ENCODE measurements at regions not wholly inside any gene's neighbourhood (a gene's known extent, or its start where the extent isn't known, plus 50 kb on each side); places are given as distances from the start of the nearest gene placed in this dataset.

DNA sequence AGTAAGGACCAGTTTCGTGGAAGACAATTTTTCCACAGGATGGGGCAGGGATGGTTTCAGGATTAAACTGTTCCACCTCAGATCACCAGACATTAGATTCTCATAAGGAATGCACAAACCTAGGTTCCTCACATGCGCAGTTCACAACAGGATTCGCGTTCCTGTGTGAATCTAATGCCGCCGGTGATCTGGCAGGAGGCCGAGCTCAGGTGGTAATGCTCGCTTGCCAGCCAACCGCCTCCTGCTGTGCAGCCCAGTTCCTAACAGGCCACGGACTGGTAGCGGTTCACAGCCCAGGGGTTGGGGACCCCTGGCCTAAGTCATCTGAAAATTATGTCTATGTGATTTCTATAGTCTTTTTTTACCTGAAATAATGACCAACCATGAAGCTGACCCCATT is 217.5 kb downstream of the TMEM200A start:
- H3K27me3 Mint-ChIP-seq = no peaks in the 10 kb centered on the region
- H2AFZ ChIP-seq (ENCODE audit: insufficient read depth, low read depth, low read length, poor library complexity, severe bottlenecking) = no peak overlapping the region
- H3K4me3 ChIP-seq (ENCODE audit: control extremely low read depth in 1 of 5, extremely low read depth in 1 of 5, insufficient read depth in 1 of 5, low read depth in 2 of 5, low read length in 4 of 5) = no peak overlapping the region
- 98% methylated on average over 8 of the region's 11 CpGs for WGBS (ENCODE audit: insufficient coverage)
- no peaks in the 10 kb centered on the region for H3K9me3 ChIP-seq (ENCODE audit: control extremely low read depth in 1 of 3, control insufficient read depth in 2 of 3, insufficient read depth in 1 of 3, low read length in 2 of 3)
- H3K9me3 Mint-ChIP-seq (ENCODE audit: insufficient read depth) = no peaks in the 10 kb centered on the region
- intact Hi-C loops (cut with micrococcal nuclease) = no loop called here
- H3K4me1 Mint-ChIP-seq = no peaks in the 10 kb centered on the region
- no peaks in the 10 kb centered on the region for H3K79me2 ChIP-seq (ENCODE audit: control insufficient read depth, insufficient read depth, low read length)
- DNase-seq (no peak), ATAC-seq (ENCODE audit: low read depth) (no peak)
- H3K9ac ChIP-seq (ENCODE audit: low read length) = no peak overlapping the region
- POLR2A ChIA-PET = no interaction called here
- no peaks in the 10 kb centered on the region for H3K27me3 ChIP-seq (replicated peaks in 1 of 4; ENCODE audit: control extremely low read depth in 1 of 4, control insufficient read depth in 3 of 4, insufficient read depth in 4 of 4, low read length in 3 of 4)
- no peaks in the 10 kb centered on the region for H4K20me1 ChIP-seq (ENCODE audit: control insufficient read depth, insufficient read depth, low read length, poor library complexity, severe bottlenecking)
- no peak overlapping the region for H3K4me2 ChIP-seq (replicated peaks; ENCODE audit: low read depth, low read length, poor library complexity, severe bottlenecking)
- no peak overlapping the region for H3K27ac Mint-ChIP-seq
- H3K36me3 ChIP-seq (replicated peaks in 1 of 2; ENCODE audit: control extremely low read depth in 1 of 2, control insufficient read depth in 1 of 2, extremely low read depth in 1 of 2, insufficient read depth in 2 of 2, low read length in 1 of 2) = no peaks in the 10 kb centered on the region
- no peaks in the 10 kb centered on the region for H3K4me1 ChIP-seq (ENCODE audit: control insufficient read depth in 2 of 2, insufficient read depth in 2 of 2, low read length in 2 of 2)
- H3K4me3 Mint-ChIP-seq = no peak overlapping the region
- TF ChIP-seq EZH2 (IDR thresholded peaks at IDR 0.05; ENCODE audit: borderline replicate concordance, insufficient read depth, low read depth, low read length, poor library complexity, severe bottlenecking) = no peak
- TF ChIP-seq, protein P1, sequence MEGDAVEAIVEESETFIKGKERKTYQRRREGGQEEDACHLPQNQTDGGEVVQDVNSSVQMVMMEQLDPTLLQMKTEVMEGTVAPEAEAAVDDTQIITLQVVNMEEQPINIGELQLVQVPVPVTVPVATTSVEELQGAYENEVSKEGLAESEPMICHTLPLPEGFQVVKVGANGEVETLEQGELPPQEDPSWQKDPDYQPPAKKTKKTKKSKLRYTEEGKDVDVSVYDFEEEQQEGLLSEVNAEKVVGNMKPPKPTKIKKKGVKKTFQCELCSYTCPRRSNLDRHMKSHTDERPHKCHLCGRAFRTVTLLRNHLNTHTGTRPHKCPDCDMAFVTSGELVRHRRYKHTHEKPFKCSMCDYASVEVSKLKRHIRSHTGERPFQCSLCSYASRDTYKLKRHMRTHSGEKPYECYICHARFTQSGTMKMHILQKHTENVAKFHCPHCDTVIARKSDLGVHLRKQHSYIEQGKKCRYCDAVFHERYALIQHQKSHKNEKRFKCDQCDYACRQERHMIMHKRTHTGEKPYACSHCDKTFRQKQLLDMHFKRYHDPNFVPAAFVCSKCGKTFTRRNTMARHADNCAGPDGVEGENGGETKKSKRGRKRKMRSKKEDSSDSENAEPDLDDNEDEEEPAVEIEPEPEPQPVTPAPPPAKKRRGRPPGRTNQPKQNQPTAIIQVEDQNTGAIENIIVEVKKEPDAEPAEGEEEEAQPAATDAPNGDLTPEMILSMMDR (IDR thresholded peaks at IDR 0.05) = no peak
- no peak overlapping the region for H3K27ac ChIP-seq (ENCODE audit: low read length in 2 of 2)
- CTCF ChIA-PET = no interaction called here

DNA sequence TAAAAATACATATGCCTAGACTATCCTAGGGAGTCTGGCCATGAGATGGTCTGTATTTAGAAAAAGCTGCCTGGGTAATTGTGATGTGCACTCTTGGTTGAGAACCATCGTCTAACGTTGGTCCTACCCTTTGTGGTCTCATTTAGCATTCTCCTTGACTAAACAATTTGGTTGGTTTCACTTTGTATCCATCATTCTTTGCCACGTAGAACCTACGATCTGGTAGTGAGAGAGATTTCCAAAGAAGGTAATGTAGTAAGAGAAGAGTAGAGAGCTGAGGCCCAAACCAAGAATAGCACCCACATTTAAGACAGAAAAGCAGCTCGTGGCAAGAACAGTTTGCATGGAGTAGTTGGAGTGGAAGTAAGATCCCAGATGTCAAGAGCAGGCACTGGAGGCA is 219.8 kb downstream of the TMEM200A start:
- no peak overlapping the region for H3K9ac ChIP-seq (ENCODE audit: low read length)
- H3K4me1 Mint-ChIP-seq = no peaks in the 10 kb centered on the region
- H2AFZ ChIP-seq (ENCODE audit: insufficient read depth, low read depth, low read length, poor library complexity, severe bottlenecking) = no peak overlapping the region
- no CpG with 5 or more reads among the region's 5 CpGs for WGBS (ENCODE audit: insufficient coverage)
- H3K4me3 Mint-ChIP-seq = no peak overlapping the region
- H3K4me3 ChIP-seq (ENCODE audit: control extremely low read depth in 1 of 5, extremely low read depth in 1 of 5, insufficient read depth in 1 of 5, low read depth in 2 of 5, low read length in 4 of 5) = no peak overlapping the region
- no peaks in the 10 kb centered on the region for H3K9me3 ChIP-seq (ENCODE audit: control extremely low read depth in 1 of 3, control insufficient read depth in 2 of 3, insufficient read depth in 1 of 3, low read length in 2 of 3)
- DNase-seq (no peak), ATAC-seq (ENCODE audit: low read depth) (no peak)
- no peaks in the 10 kb centered on the region for H3K4me1 ChIP-seq (ENCODE audit: control insufficient read depth in 2 of 2, insufficient read depth in 2 of 2, low read length in 2 of 2)
- H3K9me3 Mint-ChIP-seq (ENCODE audit: insufficient read depth) = no peaks in the 10 kb centered on the region
- H3K79me2 ChIP-seq (ENCODE audit: control insufficient read depth, insufficient read depth, low read length) = no peaks in the 10 kb centered on the region
- H3K27ac ChIP-seq (ENCODE audit: low read length in 2 of 2) = no peak overlapping the region
- intact Hi-C loops (cut with micrococcal nuclease) = no loop called here
- CTCF ChIA-PET = no interaction called here
- no peaks in the 10 kb centered on the region for H3K27me3 Mint-ChIP-seq
- no peak overlapping the region for H3K27ac Mint-ChIP-seq
- no peaks in the 10 kb centered on the region for H3K36me3 ChIP-seq (replicated peaks in 1 of 2; ENCODE audit: control extremely low read depth in 1 of 2, control insufficient read depth in 1 of 2, extremely low read depth in 1 of 2, insufficient read depth in 2 of 2, low read length in 1 of 2)
- H3K4me2 ChIP-seq (replicated peaks; ENCODE audit: low read depth, low read length, poor library complexity, severe bottlenecking) = no peak overlapping the region
- POLR2A ChIA-PET = no interaction called here
- no peaks in the 10 kb centered on the region for H3K27me3 ChIP-seq (replicated peaks in 1 of 4; ENCODE audit: control extremely low read depth in 1 of 4, control insufficient read depth in 3 of 4, insufficient read depth in 4 of 4, low read length in 3 of 4)
- no peaks in the 10 kb centered on the region for H4K20me1 ChIP-seq (ENCODE audit: control insufficient read depth, insufficient read depth, low read length, poor library complexity, severe bottlenecking)
- TF ChIP-seq EZH2 (IDR thresholded peaks at IDR 0.05; ENCODE audit: borderline replicate concordance, insufficient read depth, low read depth, low read length, poor library complexity, severe bottlenecking) = no peak
- TF ChIP-seq, protein P1 (IDR thresholded peaks at IDR 0.05) = no peak
